ENCODE measurements at regions not wholly inside any gene's neighbourhood (a gene's known extent, or its start where the extent isn't known, plus 50 kb on each side); places are given as distances from the start of the nearest gene placed in this dataset.

GRCh38 chr22:49024775-49025440, 802.8 kb downstream of the BRD1 start:
- Mint-ChIP-seq H3K27me3 (peaks cover 6 to 7% of the 10 kb centered on the region in 2 donors), H3K27ac (no peak overlapping the region), H3K36me3 (peaks cover 0 to 2% of the 10 kb centered on the region in 2 donors), H3K9me3 (no peaks in the 10 kb centered on the region), H3K4me1 (no peaks in the 10 kb centered on the region), H3K4me3 (no peak overlapping the region)
- ATAC-seq (replicated peaks): no peak
- no peak for DNase-seq

- ATAC-seq (replicated peaks): no peak
- no peak overlapping the region for H3K27ac Mint-ChIP-seq
- H3K27me3 Mint-ChIP-seq: peaks cover 6 to 7% of the 10 kb centered on the region in 2 donors
- no peaks in the 10 kb centered on the region for H3K9me3 Mint-ChIP-seq
- DNase-seq: no peak
- H3K4me3 Mint-ChIP-seq: no peak overlapping the region
- H3K36me3 Mint-ChIP-seq: no peaks in the 10 kb centered on the region
- H3K4me1 Mint-ChIP-seq: no peaks in the 10 kb centered on the region
Observed at GRCh38 chr22:49023879-49024774, 803.5 kb downstream of the BRD1 start.

GRCh38 chr22:49023161-49023878, 804.4 kb downstream of the BRD1 start:
- Mint-ChIP-seq H3K4me1 (no peaks in the 10 kb centered on the region), H3K36me3 (no peaks in the 10 kb centered on the region), H3K4me3 (no peak overlapping the region), H3K9me3 (no peaks in the 10 kb centered on the region), H3K27me3 (peaks cover 6 to 7% of the 10 kb centered on the region in 2 donors), H3K27ac (no peak overlapping the region)
- ATAC-seq (replicated peaks) (no peak), DNase-seq (no peak)

GRCh38 chr22:49022816-49023160, 804.9 kb downstream of the BRD1 start:
- H3K4me1 Mint-ChIP-seq: no peaks in the 10 kb centered on the region
- peaks cover 5 to 7% of the 10 kb centered on the region in 2 donors for H3K27me3 Mint-ChIP-seq
- H3K36me3 Mint-ChIP-seq: no peaks in the 10 kb centered on the region

GRCh38 chr22:49021926-49022815, 805.5 kb downstream of the BRD1 start:
- H3K27ac Mint-ChIP-seq: no peak overlapping the region
- H3K9me3 Mint-ChIP-seq: no peaks in the 10 kb centered on the region
- DNase-seq: no peak
- H3K4me1 Mint-ChIP-seq: no peaks in the 10 kb centered on the region
- no peak overlapping the region for H3K4me3 Mint-ChIP-seq
- ATAC-seq (replicated peaks): no peak
- no peaks in the 10 kb centered on the region for H3K36me3 Mint-ChIP-seq
- H3K27me3 Mint-ChIP-seq: peaks cover 0 to 1% of the 10 kb centered on the region in 2 donors

More at GRCh38 chr22:49022816-49023160, 804.9 kb downstream of the BRD1 start:
- Mint-ChIP-seq H3K9me3 (no peaks in the 10 kb centered on the region), H3K4me3 (no peak overlapping the region), H3K27ac (no peak overlapping the region)
- DNase-seq (no peak), ATAC-seq (replicated peaks) (no peak)

GRCh38 chr22:49021131-49021925, 806.3 kb downstream of the BRD1 start:
- no peak for ATAC-seq (replicated peaks)
- no peaks in the 10 kb centered on the region for H3K36me3 Mint-ChIP-seq
- H3K9me3 Mint-ChIP-seq: no peaks in the 10 kb centered on the region

GRCh38 chr22:49019737-49020713, 807.6 kb downstream of the BRD1 start:
- Mint-ChIP-seq H3K27me3 (no peaks in the 10 kb centered on the region), H3K4me3 (no peak overlapping the region), H3K9me3 (no peaks in the 10 kb centered on the region), H3K27ac (no peak overlapping the region), H3K36me3 (no peaks in the 10 kb centered on the region), H3K4me1 (no peaks in the 10 kb centered on the region)
- DNase-seq: no peak
- no peak for ATAC-seq (replicated peaks)

More at GRCh38 chr22:49021131-49021925, 806.3 kb downstream of the BRD1 start:
- DNase-seq: no peak
- no peaks in the 10 kb centered on the region for H3K27me3 Mint-ChIP-seq
- H3K4me3 Mint-ChIP-seq: no peak overlapping the region
- H3K27ac Mint-ChIP-seq: no peak overlapping the region
- no peaks in the 10 kb centered on the region for H3K4me1 Mint-ChIP-seq

GRCh38 chr22:49018601-49019000, 809.1 kb downstream of the BRD1 start:
- DNase-seq: no peak
- ATAC-seq (replicated peaks): no peak
- H3K36me3 Mint-ChIP-seq: no peaks in the 10 kb centered on the region
- H3K9me3 Mint-ChIP-seq: no peaks in the 10 kb centered on the region
- H3K27ac Mint-ChIP-seq: no peak overlapping the region
- no peaks in the 10 kb centered on the region for H3K27me3 Mint-ChIP-seq
- no peak overlapping the region for H3K4me3 Mint-ChIP-seq
- H3K4me1 Mint-ChIP-seq: no peaks in the 10 kb centered on the region

- no peak for DNase-seq
- H3K9me3 Mint-ChIP-seq: no peaks in the 10 kb centered on the region
- no peaks in the 10 kb centered on the region for H3K27me3 Mint-ChIP-seq
- H3K27ac Mint-ChIP-seq: no peak overlapping the region
- H3K4me3 Mint-ChIP-seq: no peak overlapping the region
- H3K4me1 Mint-ChIP-seq: no peaks in the 10 kb centered on the region
- ATAC-seq (replicated peaks): no peak
- no peaks in the 10 kb centered on the region for H3K36me3 Mint-ChIP-seq
Observed at GRCh38 chr22:49017482-49018329, 810.0 kb downstream of the BRD1 start.

GRCh38 chr22:49016909-49017481, 810.7 kb downstream of the BRD1 start:
- H3K36me3 Mint-ChIP-seq: no peaks in the 10 kb centered on the region
- peaks cover 2 to 3% of the 10 kb centered on the region in 2 donors for H3K27me3 Mint-ChIP-seq
- no peak overlapping the region for H3K4me3 Mint-ChIP-seq
- ATAC-seq (replicated peaks) (no peak), DNase-seq (no peak)
- H3K4me1 Mint-ChIP-seq: no peaks in the 10 kb centered on the region
- no peaks in the 10 kb centered on the region for H3K9me3 Mint-ChIP-seq
- no peak overlapping the region for H3K27ac Mint-ChIP-seq

- H3K36me3 Mint-ChIP-seq: no peaks in the 10 kb centered on the region
- no peak overlapping the region for H3K4me3 Mint-ChIP-seq
- no peaks in the 10 kb centered on the region for H3K4me1 Mint-ChIP-seq
Observed at GRCh38 chr22:49015993-49016908, 811.4 kb downstream of the BRD1 start.

More at GRCh38 chr22:49015993-49016908, 811.4 kb downstream of the BRD1 start:
- ATAC-seq (replicated peaks): no peak
- Mint-ChIP-seq H3K27ac (no peak overlapping the region), H3K9me3 (no peaks in the 10 kb centered on the region), H3K27me3 (peaks cover 5 to 7% of the 10 kb centered on the region in 2 donors)
- DNase-seq: no peak
